IPS DF 19.7 (cell line): ENCODE measurements at regions not wholly inside any gene's neighbourhood (a gene's known extent, or its start where the extent isn't known, plus 50 kb on each side); places are given as distances from the start of the nearest gene placed in this dataset.
"Not testable (repeated sequence)": the region's sequence is repeated elsewhere in the genome, so short reads cannot be mapped to it uniquely, and the experiment has no call there.

Experiments used
- DNase-seq: peaks from one replicate; pipeline ENCODE4 v3.0.0-alpha.2; 2013; ENCODE audit warnings: low read depth, low spot score

GRCh38 chr11:45410391-45411227 lies 124.5 kb upstream of the SYT13 start:
- DNase-seq, result peak; percentile 40

- DNase-seq, result no peak
Measured at GRCh38 chr11:45409587-45409986, 123.4 kb upstream of the SYT13 start.

GRCh38 chr11:45407226-45407625 lies 121.1 kb upstream of the SYT13 start:
- no peak for DNase-seq

- no peak for DNase-seq
Measured at GRCh38 chr11:45405916-45406670, 120.0 kb upstream of the SYT13 start.

GRCh38 chr11:45403521-45403920 lies 117.4 kb upstream of the SYT13 start:
- DNase-seq, result not testable (repeated sequence)

GRCh38 chr11:45402049-45402630 lies 116.0 kb upstream of the SYT13 start:
- no peak for DNase-seq

GRCh38 chr11:45400591-45400990 lies 114.5 kb upstream of the SYT13 start:
- no peak for DNase-seq

GRCh38 chr11:45399166-45399565 lies 113.0 kb upstream of the SYT13 start:
- DNase-seq, result no peak

GRCh38 chr11:45398325-45398724 lies 112.2 kb upstream of the SYT13 start:
- DNase-seq, result no peak

- no peak for DNase-seq
Measured at GRCh38 chr11:45396394-45396793, 110.3 kb upstream of the SYT13 start.

- DNase-seq, result no peak
Measured at GRCh38 chr11:45395947-45396346, 109.8 kb upstream of the SYT13 start.

GRCh38 chr11:45395421-45395820 lies 109.3 kb upstream of the SYT13 start:
- DNase-seq, result no peak

- no peak for DNase-seq
Measured at GRCh38 chr11:45394294-45395085, 108.3 kb upstream of the SYT13 start.

- no peak for DNase-seq
Measured at GRCh38 chr11:45393826-45394225, 107.7 kb upstream of the SYT13 start.

GRCh38 chr11:45393334-45393733 lies 107.2 kb upstream of the SYT13 start:
- no peak for DNase-seq

GRCh38 chr11:45392591-45393091 lies 106.5 kb upstream of the SYT13 start:
- no peak for DNase-seq

- no peak for DNase-seq
Measured at GRCh38 chr11:45392154-45392553, 106.0 kb upstream of the SYT13 start.

GRCh38 chr11:45391168-45391850 lies 105.2 kb upstream of the SYT13 start:
- DNase-seq, result no peak

- DNase-seq, result no peak
Measured at GRCh38 chr11:45390407-45390806, 104.3 kb upstream of the SYT13 start.

GRCh38 chr11:45388472-45388871 lies 102.3 kb upstream of the SYT13 start:
- no peak for DNase-seq

GRCh38 chr11:45387885-45388284 lies 101.7 kb upstream of the SYT13 start:
- not testable (repeated sequence) for DNase-seq
